OCI-LY1 (cell line): ENCODE measurements at regions not wholly inside any gene's neighbourhood (a gene's known extent, or its start where the extent isn't known, plus 50 kb on each side); places are given as distances from the start of the nearest gene placed in this dataset.

ENCODE experiments used
- H2AFZ ChIP-seq: fragments of 200-600 bp; sonication (generic), shearing (Covaris generic); 2 replicates; pipeline ENCODE4 v1.6.0; 2014; ENCODE audit warnings: antibody characterized with exemption, mild to moderate bottlenecking, low read length
- H3F3A ChIP-seq: fragments of 200-600 bp; sonication (generic), shearing (Covaris generic); 2 replicates; pipeline ENCODE4 v1.6.0; 2014; ENCODE audit warnings: mild to moderate bottlenecking, antibody characterized with exemption, low read length, moderate library complexity; ENCODE audit not compliant: insufficient read depth
- H3K27ac ChIP-seq: fragments of 200-600 bp; sonication (generic); 2 replicates; pipeline ENCODE4 v1.5.1; 2014; ENCODE audit warnings: low read length, mixed run types, mild to moderate bottlenecking, low read depth; ENCODE audit not compliant: poor library complexity, severe bottlenecking
- H3K27me3 ChIP-seq: fragments of 200-600 bp; sonication (generic); 2 replicates; pipeline ENCODE4 v1.6.0; 2014; ENCODE audit warnings: antibody characterized with exemption, mild to moderate bottlenecking, low read length, moderate library complexity; ENCODE audit not compliant: insufficient read depth
- H3K36me3 ChIP-seq: fragments of 200-600 bp; sonication (generic); 2 replicates; pipeline ENCODE4 v1.6.1; 2014; ENCODE audit warnings: mild to moderate bottlenecking, antibody characterized with exemption, low read length, moderate library complexity, mixed read lengths; ENCODE audit not compliant: insufficient read depth
- H3K4me1 ChIP-seq: fragments of 200-600 bp; sonication (generic); 2 replicates; pipeline ENCODE4 v1.5.1; 2014; ENCODE audit warnings: mild to moderate bottlenecking, low read length, moderate library complexity; ENCODE audit not compliant: insufficient read depth, severe bottlenecking
- H3K4me2 ChIP-seq: fragments of 200-600 bp; sonication (generic), shearing (Covaris generic); 2 replicates; pipeline ENCODE4 v1.6.1; 2014; ENCODE audit warnings: low read length
- H3K4me3 ChIP-seq: fragments of 200-600 bp; sonication (generic); 2 replicates; pipeline ENCODE4 v1.5.1; 2014; ENCODE audit warnings: low read length, low read depth, mild to moderate bottlenecking, mixed read lengths; ENCODE audit not compliant: poor library complexity, severe bottlenecking
- H3K79me2 ChIP-seq: fragments of 200-600 bp; shearing (Covaris generic); 2 replicates; pipeline ENCODE4 v1.6.1; 2016; ENCODE audit warnings: mixed run types, low read length, mixed read lengths; ENCODE audit not compliant: insufficient read depth
- H3K9ac ChIP-seq: fragments of 200-600 bp; sonication (generic), shearing (Covaris generic); 2 replicates; pipeline ENCODE4 v1.6.1; 2014; ENCODE audit warnings: mild to moderate bottlenecking, low read length, mixed read lengths
- H3K9me2 ChIP-seq: fragments of 200-600 bp; sonication (generic), shearing (Covaris generic); 2 replicates; pipeline ENCODE4 v1.6.1; 2014; ENCODE audit warnings: low read depth, mild to moderate bottlenecking, low read length, mixed read lengths
- H3K9me3 ChIP-seq: fragments of 200-600 bp; shearing (Covaris generic); 2 replicates; pipeline ENCODE4 v1.6.1; 2014; ENCODE audit warnings: low read length, mixed read lengths
- H4K20me1 ChIP-seq: fragments of 200-600 bp; sonication (generic), shearing (Covaris generic); 2 replicates; pipeline ENCODE4 v1.6.0; 2016; ENCODE audit warnings: mild to moderate bottlenecking, low read length; ENCODE audit not compliant: insufficient read depth
- EZH2 ChIP-seq: fragments of 200-600 bp; sonication (generic), shearing (Covaris generic); IDR thresholded peaks from 2 replicates; pipeline ENCODE4 v1.8.0; 2017; ENCODE audit warnings: borderline replicate concordance, mixed run types, mild to moderate bottlenecking, antibody characterized with exemption, low read length, moderate library complexity, mixed read lengths
- TF ChIP-seq, protein P1 (sequence below): fragments of 200-600 bp; sonication (generic), shearing (Covaris generic); IDR thresholded peaks from 2 replicates; pipeline ENCODE4 v1.5.1; 2017; ENCODE audit warnings: mild to moderate bottlenecking, antibody characterized with exemption, low read length, moderate library complexity, mixed read lengths

DNA sequence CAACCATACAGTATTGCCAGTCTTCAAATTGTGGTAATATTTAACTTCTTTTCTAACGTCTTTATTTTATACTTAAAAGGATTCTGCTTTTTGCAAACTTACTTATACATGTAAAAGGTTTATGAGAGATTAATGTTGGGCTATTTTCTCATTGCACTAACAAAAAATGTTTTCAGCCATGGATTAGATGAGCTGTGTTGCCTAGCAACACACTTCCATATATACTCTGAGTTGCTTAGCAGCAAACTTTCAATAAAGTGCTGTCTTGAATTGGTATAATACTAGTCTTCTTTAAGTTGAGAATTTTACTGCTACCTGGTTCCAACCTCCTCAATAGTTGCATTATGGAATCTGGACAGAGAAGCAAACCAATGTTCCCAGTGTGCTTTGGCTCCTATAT lies 777.4 kb upstream of the PCDH9 start:
- no peaks in the 10 kb centered on the region for H3K36me3 ChIP-seq
- no peaks in the 10 kb centered on the region for H3K4me1 ChIP-seq
- H3K27ac ChIP-seq: no peak overlapping the region
- H3K4me3 ChIP-seq: no peak overlapping the region
- H3K9me2 ChIP-seq: no peaks in the 10 kb centered on the region; the same call in 1 of the 2 replicates
- no peaks in the 10 kb centered on the region for H4K20me1 ChIP-seq
- no peaks in the 10 kb centered on the region for H3K79me2 ChIP-seq
- no peak overlapping the region for H3K9ac ChIP-seq
- H3K27me3 ChIP-seq: no peaks in the 10 kb centered on the region
- H3F3A ChIP-seq: no peaks in the 10 kb centered on the region
- H3K4me2 ChIP-seq: no peak overlapping the region
- no peak for TF ChIP-seq EZH2
- TF ChIP-seq, protein P1, sequence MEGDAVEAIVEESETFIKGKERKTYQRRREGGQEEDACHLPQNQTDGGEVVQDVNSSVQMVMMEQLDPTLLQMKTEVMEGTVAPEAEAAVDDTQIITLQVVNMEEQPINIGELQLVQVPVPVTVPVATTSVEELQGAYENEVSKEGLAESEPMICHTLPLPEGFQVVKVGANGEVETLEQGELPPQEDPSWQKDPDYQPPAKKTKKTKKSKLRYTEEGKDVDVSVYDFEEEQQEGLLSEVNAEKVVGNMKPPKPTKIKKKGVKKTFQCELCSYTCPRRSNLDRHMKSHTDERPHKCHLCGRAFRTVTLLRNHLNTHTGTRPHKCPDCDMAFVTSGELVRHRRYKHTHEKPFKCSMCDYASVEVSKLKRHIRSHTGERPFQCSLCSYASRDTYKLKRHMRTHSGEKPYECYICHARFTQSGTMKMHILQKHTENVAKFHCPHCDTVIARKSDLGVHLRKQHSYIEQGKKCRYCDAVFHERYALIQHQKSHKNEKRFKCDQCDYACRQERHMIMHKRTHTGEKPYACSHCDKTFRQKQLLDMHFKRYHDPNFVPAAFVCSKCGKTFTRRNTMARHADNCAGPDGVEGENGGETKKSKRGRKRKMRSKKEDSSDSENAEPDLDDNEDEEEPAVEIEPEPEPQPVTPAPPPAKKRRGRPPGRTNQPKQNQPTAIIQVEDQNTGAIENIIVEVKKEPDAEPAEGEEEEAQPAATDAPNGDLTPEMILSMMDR: no peak
- no peaks in the 10 kb centered on the region for H3K9me3 ChIP-seq
- H2AFZ ChIP-seq: no peak overlapping the region

DNA sequence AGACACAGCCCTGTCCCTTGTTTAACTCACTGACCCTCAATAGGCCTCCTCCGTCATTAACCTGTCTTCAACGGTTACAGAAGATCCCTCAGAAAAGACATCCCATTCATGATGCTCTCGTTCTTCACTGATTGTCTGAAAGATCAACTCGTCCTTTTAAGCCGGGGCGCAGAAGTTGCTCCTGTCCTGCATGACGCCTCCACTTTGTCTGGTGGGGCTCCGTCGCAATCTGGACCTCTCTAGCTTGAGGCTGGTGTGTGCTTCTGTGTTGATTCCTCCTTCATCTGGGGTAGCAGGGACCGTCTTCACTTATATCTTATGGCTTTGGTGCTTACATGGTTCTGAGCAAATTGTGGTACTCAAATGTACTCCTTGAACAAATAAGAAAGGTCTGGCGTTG lies 766.0 kb upstream of the PCDH9 start:
- Histone ChIP-seq H3K27me3 (no peaks in the 10 kb centered on the region), H3F3A (no peaks in the 10 kb centered on the region), H3K9me2 (no peaks in the 10 kb centered on the region; the same call in 1 of the 2 replicates), H3K4me2 (no peak overlapping the region), H4K20me1 (no peaks in the 10 kb centered on the region), H3K27ac (no peak overlapping the region), H3K36me3 (no peaks in the 10 kb centered on the region), H2AFZ (no peak overlapping the region), H3K4me1 (no peaks in the 10 kb centered on the region), H3K9ac (no peak overlapping the region), H3K79me2 (no peaks in the 10 kb centered on the region), H3K4me3 (no peak overlapping the region), H3K9me3 (no peaks in the 10 kb centered on the region)
- TF ChIP-seq, protein P1: no peak
- no peak for TF ChIP-seq EZH2

DNA sequence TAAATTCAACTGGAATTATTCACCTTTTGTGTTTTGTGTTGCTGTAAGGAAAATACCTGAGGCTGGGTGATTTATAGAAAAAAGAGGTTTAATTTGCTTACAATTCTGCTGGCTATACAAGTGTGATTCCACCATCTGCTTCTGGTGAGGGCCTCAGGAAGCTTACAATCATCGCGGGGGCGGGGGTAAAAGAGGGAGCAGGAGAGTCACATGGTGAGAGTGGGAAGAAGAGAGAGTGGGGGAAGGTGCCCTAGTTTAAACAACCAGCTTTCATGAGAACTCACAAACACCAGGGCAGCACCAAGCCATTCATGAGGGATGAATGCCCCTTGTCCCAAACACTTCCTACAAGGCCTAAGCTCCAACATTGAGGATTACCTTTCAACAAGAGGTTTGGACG lies 760.7 kb upstream of the PCDH9 start:
- no peak overlapping the region for H2AFZ ChIP-seq
- H3K9ac ChIP-seq: no peak overlapping the region
- no peaks in the 10 kb centered on the region for H3F3A ChIP-seq
- no peak overlapping the region for H3K27ac ChIP-seq
- H3K9me3 ChIP-seq: no peaks in the 10 kb centered on the region
- no peaks in the 10 kb centered on the region for H3K79me2 ChIP-seq
- no peaks in the 10 kb centered on the region for H3K4me1 ChIP-seq
- no peaks in the 10 kb centered on the region; the same call in none of the 2 replicates for H3K9me2 ChIP-seq
- H4K20me1 ChIP-seq: no peaks in the 10 kb centered on the region
- TF ChIP-seq, protein P1: no peak
- no peak for TF ChIP-seq EZH2
- H3K27me3 ChIP-seq: no peaks in the 10 kb centered on the region
- no peak overlapping the region for H3K4me3 ChIP-seq
- no peaks in the 10 kb centered on the region for H3K36me3 ChIP-seq
- no peak overlapping the region for H3K4me2 ChIP-seq
